ENCODE measurements at regions not wholly inside any gene's neighbourhood (a gene's known extent, or its start where the extent isn't known, plus 50 kb on each side); places are given as distances from the start of the nearest gene placed in this dataset.

DNA sequence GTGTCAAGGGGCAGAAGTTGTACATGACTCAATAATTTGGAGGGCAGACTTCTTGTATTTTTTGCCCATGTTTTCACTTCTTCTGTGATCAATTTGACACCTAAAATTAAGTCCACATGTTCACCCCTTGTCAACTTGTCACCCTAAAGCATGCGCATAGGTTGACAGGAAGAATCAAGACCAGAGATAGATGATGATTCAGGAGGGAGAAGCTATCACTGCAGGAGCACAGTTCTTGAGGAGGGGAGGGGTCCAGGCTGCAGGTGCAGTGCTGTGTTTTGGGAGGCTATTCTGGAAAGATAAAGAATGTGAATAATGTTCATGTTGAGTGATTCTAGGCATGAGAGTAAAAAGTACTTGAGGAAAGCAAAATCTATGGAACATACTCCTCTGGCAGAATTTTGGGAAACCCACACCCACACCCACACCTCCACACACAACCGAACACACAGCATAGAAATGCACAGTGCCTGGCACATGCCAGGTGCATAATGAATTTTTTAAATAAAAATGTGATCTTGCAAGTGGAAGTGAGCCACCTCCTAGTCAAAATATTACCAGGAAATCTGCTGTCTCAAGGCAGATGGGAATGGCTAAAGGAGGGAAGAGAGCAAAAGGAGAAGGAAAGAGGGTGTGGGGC lies 249.2 kb upstream of the MEX3C start:
- no peak for DNase-seq
- no peak for TF ChIP-seq CTCF (IDR thresholded peaks at IDR 0.05; ENCODE audit: low read depth, low read length, missing control alignments)
- in situ Hi-C loops (cut with HindIII; ENCODE audit: low pct_ligation_motif_present, low sequenced_read_pairs): no loop called here
- no peak overlapping the region for H3K4me3 ChIP-seq (ENCODE audit: low read depth, low read length)
- H3K27me3 ChIP-seq (replicated peaks): no peaks in the 10 kb centered on the region
- H3K36me3 ChIP-seq (replicated peaks): no peaks in the 10 kb centered on the region
- no peak overlapping the region for H3K27ac ChIP-seq

- no peak overlapping the region for H3K4me3 ChIP-seq (ENCODE audit: low read depth, low read length)
- TF ChIP-seq CTCF (IDR thresholded peaks at IDR 0.05; ENCODE audit: low read depth, low read length, missing control alignments): no peak
- H3K27me3 ChIP-seq (replicated peaks): no peaks in the 10 kb centered on the region
- DNase-seq: no peak
- no peak overlapping the region for H3K27ac ChIP-seq
- no peaks in the 10 kb centered on the region for H3K36me3 ChIP-seq (replicated peaks)
- in situ Hi-C loops (cut with HindIII; ENCODE audit: low pct_ligation_motif_present, low sequenced_read_pairs): no loop called here
Measured at GRCh38 chr18:51447351-51448342, 250.2 kb upstream of the MEX3C start.

DNA sequence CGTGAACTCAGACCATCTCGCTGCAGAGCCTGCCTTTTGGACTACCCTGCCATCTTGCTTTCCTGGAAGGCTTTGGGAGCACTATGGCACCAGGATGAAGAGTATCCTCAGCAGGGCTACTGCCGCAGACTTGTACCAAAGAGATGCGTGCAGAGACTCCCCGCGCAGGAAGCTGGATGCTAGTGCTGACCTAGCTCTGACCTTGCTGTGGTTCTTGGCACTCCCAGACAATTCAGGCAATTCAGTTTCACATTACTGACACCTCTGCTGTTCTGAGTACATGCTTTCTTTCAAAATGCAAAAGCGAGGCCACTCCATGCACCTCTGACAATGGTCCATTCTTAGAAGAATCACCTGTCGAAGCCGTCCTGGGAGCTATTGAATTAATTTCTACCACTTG lies 251.5 kb upstream of the MEX3C start:
- H3K36me3 ChIP-seq (replicated peaks): no peaks in the 10 kb centered on the region
- no peaks in the 10 kb centered on the region for H3K27me3 ChIP-seq (replicated peaks)
- H3K27ac ChIP-seq: no peak overlapping the region
- no peak for DNase-seq
- no peak for TF ChIP-seq CTCF (IDR thresholded peaks at IDR 0.05; ENCODE audit: low read depth, low read length, missing control alignments)
- in situ Hi-C loops (cut with HindIII; ENCODE audit: low pct_ligation_motif_present, low sequenced_read_pairs): no loop called here
- no peak overlapping the region for H3K4me3 ChIP-seq (ENCODE audit: low read depth, low read length)

GRCh38 chr18:51453594-51453993 lies 256.1 kb upstream of the MEX3C start:
- H3K4me3 ChIP-seq (ENCODE audit: low read depth, low read length): no peak overlapping the region
- no peak for DNase-seq
- in situ Hi-C loops (cut with HindIII; ENCODE audit: low pct_ligation_motif_present, low sequenced_read_pairs): no loop called here
- H3K36me3 ChIP-seq (replicated peaks): no peaks in the 10 kb centered on the region
- no peaks in the 10 kb centered on the region for H3K27me3 ChIP-seq (replicated peaks)
- TF ChIP-seq CTCF (IDR thresholded peaks at IDR 0.05; ENCODE audit: low read depth, low read length, missing control alignments): no peak
- H3K27ac ChIP-seq: no peak overlapping the region

DNA sequence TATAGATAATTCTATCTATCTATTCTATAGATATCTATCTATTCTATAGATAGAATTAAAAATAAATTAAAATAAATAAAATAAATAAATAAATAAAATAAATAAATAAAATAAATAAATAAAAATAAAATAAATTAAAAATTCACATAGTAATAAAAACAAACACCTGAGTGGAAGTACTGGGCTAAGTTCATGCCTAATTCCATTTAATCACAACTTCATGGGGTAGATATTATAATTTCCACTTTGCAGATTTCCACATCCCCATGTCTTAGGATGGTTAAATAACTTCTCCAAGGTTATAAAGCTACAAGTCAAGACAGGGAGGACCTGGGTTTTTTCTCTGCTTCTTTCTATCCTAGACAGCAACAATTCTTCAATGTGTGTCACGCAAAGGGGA lies 261.4 kb upstream of the MEX3C start:
- H3K27ac ChIP-seq: no peak overlapping the region
- no peaks in the 10 kb centered on the region for H3K36me3 ChIP-seq (replicated peaks)
- H3K4me3 ChIP-seq (ENCODE audit: low read depth, low read length): no peak overlapping the region
- in situ Hi-C loops (cut with HindIII; ENCODE audit: low pct_ligation_motif_present, low sequenced_read_pairs): no loop called here
- DNase-seq: no peak
- H3K27me3 ChIP-seq (replicated peaks): no peaks in the 10 kb centered on the region
- no peak for TF ChIP-seq CTCF (IDR thresholded peaks at IDR 0.05; ENCODE audit: low read depth, low read length, missing control alignments)

Measured in brain microvascular endothelial cell (primary cell).